Esophagus squamous epithelium (tissue), 4 donors: ENCODE measurements at regions not wholly inside any gene's neighbourhood (a gene's known extent, or its start where the extent isn't known, plus 50 kb on each side); places are given as distances from the start of the nearest gene placed in this dataset.

Source experiments
- CTCF ChIP-seq, 6 experiments: fragments of 450-650 bp in 4 of 6; fragments of 200-600 bp in 2 of 6; sonication (generic) in 2 of 6; IDR thresholded peaks; one replicate each; pipeline ENCODE4 v1.5.1; 2016 to 2019; ENCODE audit warnings: antibody characterized with exemption in 6 of 6, mild to moderate bottlenecking in 4 of 6, moderate library complexity in 4 of 6
- POLR2A ChIP-seq, 4 donors: fragments of 450-650 bp; IDR thresholded peaks; one replicate each; pipeline ENCODE4 v1.6.1; 2017; ENCODE audit warnings: antibody characterized with exemption in 4 of 4, mild to moderate bottlenecking in 4 of 4, moderate library complexity in 3 of 4

GRCh38 chr16:50445621-50446555 lies 77.1 kb upstream of the BRD7 start:
- TF ChIP-seq CTCF (IDR thresholded peaks at IDR 0.05) (no peak), POLR2A (IDR thresholded peaks at IDR 0.05) (no peak)
